ENCODE measurements at regions not wholly inside any gene's neighbourhood (a gene's known extent, or its start where the extent isn't known, plus 50 kb on each side); places are given as distances from the start of the nearest gene placed in this dataset.

GRCh38 chr6:27541933-27542297, 69.0 kb upstream of the ZNF184 start:
- no peak for TF ChIP-seq POLR2A (IDR thresholded peaks at IDR 0.05; ENCODE audit: low read length)
- no peak for TF ChIP-seq CTCF (IDR thresholded peaks at IDR 0.05)
- TF ChIP-seq SMC3 (IDR thresholded peaks at IDR 0.05), result no peak
- no peak for TF ChIP-seq KDM5A (IDR thresholded peaks at IDR 0.05)
- TF ChIP-seq CEBPB (IDR thresholded peaks at IDR 0.05), result no peak
- no peak for TF ChIP-seq GATA3 (IDR thresholded peaks at IDR 0.05; ENCODE audit: borderline replicate concordance)
- no peak for TF ChIP-seq NFE2L2 (conservative IDR thresholded peaks at IDR 0.05; ENCODE audit: low read length)
- no peak for TF ChIP-seq PBX3 (IDR thresholded peaks at IDR 0.05)
- no peak for TF ChIP-seq PHF8 (IDR thresholded peaks at IDR 0.05; ENCODE audit: borderline replicate concordance, low read depth)
- no peak for TF ChIP-seq ZSCAN20 (CRISPR knock-in tag; IDR thresholded peaks at IDR 0.05)
- no peak for TF ChIP-seq USF2 (IDR thresholded peaks at IDR 0.05)
- no peak for TF ChIP-seq ELK1 (IDR thresholded peaks at IDR 0.05; ENCODE audit: low read depth, low read length)
- no peak for TF ChIP-seq REST (IDR thresholded peaks at IDR 0.05)
- no peak for TF ChIP-seq HDAC2 (IDR thresholded peaks at IDR 0.05)
